MM.1S (cell line): ENCODE measurements at regions not wholly inside any gene's neighbourhood (a gene's known extent, or its start where the extent isn't known, plus 50 kb on each side); places are given as distances from the start of the nearest gene placed in this dataset.

Source experiments
- DNase-seq: peaks from one replicate; pipeline ENCODE4 v3.0.0-alpha.2; 2015
- H2AFZ ChIP-seq: fragments of 300-600 bp; sonication (generic); 2 replicates; pipeline ENCODE4 v1.6.0; 2016; ENCODE audit warnings: antibody characterized with exemption, low read length
- H3F3A ChIP-seq: fragments of 300-600 bp; sonication (generic); 2 replicates; pipeline ENCODE4 v1.6.1; 2016; ENCODE audit warnings: mild to moderate bottlenecking, antibody characterized with exemption, low read length, moderate library complexity, mixed read lengths; ENCODE audit not compliant: insufficient read depth
- H3K27ac ChIP-seq: fragments of 300-600 bp; sonication (generic); 2 replicates; pipeline ENCODE4 v1.5.1; 2016; ENCODE audit warnings: mild to moderate bottlenecking, low read length
- H3K27me3 ChIP-seq: fragments of 300-600 bp; sonication (generic); replicated peaks from 2 replicates; pipeline ENCODE4 v1.6.0; 2016; ENCODE audit warnings: low read length; ENCODE audit not compliant: insufficient read depth
- H3K36me3 ChIP-seq: fragments of 300-600 bp; sonication (generic); replicated peaks from 2 replicates; pipeline ENCODE4 v1.6.1; 2016; ENCODE audit warnings: mild to moderate bottlenecking, low read length, mixed read lengths; ENCODE audit not compliant: insufficient read depth
- H3K4me1 ChIP-seq: fragments of 300-600 bp; sonication (generic); 2 replicates; pipeline ENCODE4 v1.6.1; 2016; ENCODE audit warnings: low read length, mixed read lengths
- H3K4me2 ChIP-seq: fragments of 300-600 bp; sonication (generic); 2 replicates; pipeline ENCODE4 v1.6.0; 2016; ENCODE audit warnings: low read depth, low read length
- H3K4me3 ChIP-seq: fragments of 300-600 bp; sonication (generic); 2 replicates; pipeline ENCODE4 v1.5.1; 2016; ENCODE audit warnings: low read length, mixed read lengths
- H3K79me2 ChIP-seq: fragments of 300-600 bp; sonication (generic); 2 replicates; pipeline ENCODE4 v1.6.1; 2016; ENCODE audit warnings: mixed run types, low read length, mixed read lengths
- H3K9ac ChIP-seq: fragments of 300-600 bp; sonication (generic); 2 replicates; pipeline ENCODE4 v1.6.1; 2016; ENCODE audit warnings: low read length, mixed read lengths
- H3K9me2 ChIP-seq: fragments of 300-600 bp; sonication (generic); replicated peaks from 2 replicates; pipeline ENCODE4 v1.6.1; 2016; ENCODE audit warnings: mild to moderate bottlenecking, low read length, mixed read lengths; ENCODE audit not compliant: insufficient read depth
- H3K9me3 ChIP-seq: fragments of 300-600 bp; sonication (generic); replicated peaks from 2 replicates; pipeline ENCODE4 v1.6.1; 2016; ENCODE audit warnings: mild to moderate bottlenecking, low read length, mixed read lengths; ENCODE audit not compliant: insufficient read depth
- H4K20me1 ChIP-seq: fragments of 300-600 bp; sonication (generic); 2 replicates; pipeline ENCODE4 v1.6.1; 2016; ENCODE audit warnings: mild to moderate bottlenecking, low read length, moderate library complexity, mixed read lengths; ENCODE audit not compliant: insufficient read depth
- CTCF ChIP-seq: fragments of 300-600 bp; sonication (generic); IDR thresholded peaks from 2 replicates; pipeline ENCODE4 v1.5.1; 2016; ENCODE audit warnings: antibody characterized with exemption, low read length, mixed read lengths
- EZH2 ChIP-seq: fragments of 300-600 bp; sonication (generic); optimal IDR thresholded peaks from 2 replicates; pipeline ENCODE3; 2017; ENCODE audit warnings: low read depth, mild to moderate bottlenecking, antibody characterized with exemption, low read length, mixed read lengths
- EZH2phosphoT487 ChIP-seq: fragments of 300-600 bp; sonication (generic); IDR thresholded peaks from 2 replicates; pipeline ENCODE4 v1.6.1; 2018; ENCODE audit warnings: antibody characterized with exemption, low read length

GRCh38 chr3:191997579-191998268, 536.8 kb downstream of the PYDC2 start:
- 0 out of 2 replicates have a peak, but pooled peaks cover 4% of the 10 kb centered on the region for H3K9me2 ChIP-seq
- no peak overlapping the region for H2AFZ ChIP-seq
- H3K79me2 ChIP-seq: no peaks in the 10 kb centered on the region
- no peak overlapping the region for H3K9ac ChIP-seq
- DNase-seq: no peak
- H3F3A ChIP-seq: no peaks in the 10 kb centered on the region
- no peak overlapping the region for H3K4me3 ChIP-seq
- H3K4me1 ChIP-seq: no peaks in the 10 kb centered on the region
- no peaks in the 10 kb centered on the region for H4K20me1 ChIP-seq
- H3K9me3 ChIP-seq: no peaks in the 10 kb centered on the region
- no peaks in the 10 kb centered on the region for H3K36me3 ChIP-seq
- no peaks in the 10 kb centered on the region for H3K27me3 ChIP-seq
- no peak overlapping the region for H3K4me2 ChIP-seq
- no peak overlapping the region for H3K27ac ChIP-seq
- TF ChIP-seq CTCF (no peak), EZH2 (no peak), EZH2phosphoT487 (no peak)

GRCh38 chr3:192001218-192001617, 540.3 kb downstream of the PYDC2 start:
- H2AFZ ChIP-seq: no peak overlapping the region
- TF ChIP-seq EZH2: no peak
- TF ChIP-seq EZH2phosphoT487: no peak
- no peak for TF ChIP-seq CTCF

GRCh38 chr3:192005989-192006388, 545.0 kb downstream of the PYDC2 start:
- TF ChIP-seq EZH2 (no peak), CTCF (no peak)

More at GRCh38 chr3:192001218-192001617, 540.3 kb downstream of the PYDC2 start:
- Histone ChIP-seq H3K4me3 (no peak overlapping the region), H3K79me2 (no peaks in the 10 kb centered on the region), H3K4me2 (no peak overlapping the region), H3K9me2 (no peaks in the 10 kb centered on the region), H3K4me1 (no peaks in the 10 kb centered on the region), H3K27ac (no peak overlapping the region), H3K27me3 (no peaks in the 10 kb centered on the region), H3K36me3 (no peaks in the 10 kb centered on the region), H3K9ac (no peak overlapping the region), H3F3A (no peaks in the 10 kb centered on the region), H4K20me1 (no peaks in the 10 kb centered on the region), H3K9me3 (no peaks in the 10 kb centered on the region)
- DNase-seq: no peak

More at GRCh38 chr3:192005989-192006388, 545.0 kb downstream of the PYDC2 start:
- no peak overlapping the region for H3K4me2 ChIP-seq
- no peak overlapping the region for H3K4me3 ChIP-seq
- H3K36me3 ChIP-seq: no peaks in the 10 kb centered on the region
- no peaks in the 10 kb centered on the region for H3K27me3 ChIP-seq
- no peak overlapping the region for H2AFZ ChIP-seq
- no peaks in the 10 kb centered on the region for H3K9me3 ChIP-seq
- H4K20me1 ChIP-seq: no peaks in the 10 kb centered on the region
- no peaks in the 10 kb centered on the region for H3K9me2 ChIP-seq
- no peaks in the 10 kb centered on the region for H3K4me1 ChIP-seq
- no peak overlapping the region for H3K9ac ChIP-seq
- no peaks in the 10 kb centered on the region for H3K79me2 ChIP-seq
- H3K27ac ChIP-seq: no peak overlapping the region
- H3F3A ChIP-seq: no peaks in the 10 kb centered on the region
- DNase-seq: no peak
